Neuronal stem cell (in vitro differentiated cells): ENCODE measurements at regions not wholly inside any gene's neighbourhood (a gene's known extent, or its start where the extent isn't known, plus 50 kb on each side); places are given as distances from the start of the nearest gene placed in this dataset.

Experiments
- DNase-seq: peaks from one replicate; pipeline ENCODE4 v3.0.0-alpha.2; 2013; ENCODE audit warnings: low spot score
- H2AFZ ChIP-seq: one replicate; pipeline ENCODE4 v1.6.1; 2013; ENCODE audit warnings: mild to moderate bottlenecking, low read length, inconsistent platforms
- H2AK5ac ChIP-seq: 2 replicates; pipeline ENCODE4 v1.6.1; 2013; ENCODE audit warnings: low read depth, mild to moderate bottlenecking, inconsistent platforms, low read length, moderate library complexity, mixed read lengths
- H2BK120ac ChIP-seq: 2 replicates; pipeline ENCODE4 v1.6.1; 2013; ENCODE audit warnings: low read depth, mild to moderate bottlenecking, inconsistent platforms, low read length, moderate library complexity, mixed read lengths
- H2BK12ac ChIP-seq: one replicate; pipeline ENCODE4 v1.6.1; 2013; ENCODE audit warnings: low read length, inconsistent platforms
- H2BK15ac ChIP-seq: 2 replicates; pipeline ENCODE4 v1.6.1; 2013; ENCODE audit warnings: mild to moderate bottlenecking, low read length, inconsistent platforms, mixed read lengths
- H2BK5ac ChIP-seq: one replicate; pipeline ENCODE4 v1.6.1; 2013; ENCODE audit warnings: inconsistent platforms, mild to moderate bottlenecking, low read length, moderate library complexity
- H3K14ac ChIP-seq: one replicate; pipeline ENCODE4 v1.6.1; 2013; ENCODE audit warnings: low read length, inconsistent platforms
- H3K18ac ChIP-seq: 2 replicates; pipeline ENCODE4 v1.6.1; 2013; ENCODE audit warnings: low read length, inconsistent platforms
- H3K23ac ChIP-seq: 2 replicates; pipeline ENCODE4 v1.6.1; 2013; ENCODE audit warnings: low read depth, mild to moderate bottlenecking, mixed read lengths, low read length, inconsistent platforms; ENCODE audit not compliant: poor library complexity
- H3K27ac ChIP-seq: replicated peaks from 3 replicates; pipeline ENCODE4 v1.5.1; 2013; ENCODE audit warnings: low read length, inconsistent platforms
- H3K27me3 ChIP-seq, 3 experiments: 2 replicates each; pipeline ENCODE4 v1.6.1; 2013; ENCODE audit warnings: low read length in 3 of 3, mild to moderate bottlenecking in 2 of 3, inconsistent platforms in 1 of 3, low read depth in 1 of 3, mixed read lengths in 1 of 3, moderate library complexity in 1 of 3; ENCODE audit not compliant: control insufficient read depth in 3 of 3, insufficient read depth in 3 of 3
- H3K36me3 ChIP-seq, 2 donors: replicated peaks in 1 of 2; 2 replicates each; pipeline ENCODE4 v1.6.1; 2013; ENCODE audit warnings: low read length in 2 of 2; ENCODE audit not compliant: control insufficient read depth in 2 of 2, insufficient read depth in 2 of 2
- H3K4ac ChIP-seq: 2 replicates; pipeline ENCODE4 v1.6.1; 2013; ENCODE audit warnings: inconsistent platforms, mild to moderate bottlenecking, low read length, moderate library complexity
- H3K4me1 ChIP-seq, 2 donors: 1 replicate in 1 of 2; 2 replicates in 1 of 2; pipeline ENCODE4 v1.6.1; 2013; ENCODE audit warnings: low read length in 2 of 2, low read depth in 1 of 2; ENCODE audit not compliant: control insufficient read depth in 2 of 2, insufficient read depth in 1 of 2
- H3K4me2 ChIP-seq: one replicate; pipeline ENCODE4 v1.6.1; 2013; ENCODE audit warnings: mild to moderate bottlenecking, low read length, inconsistent platforms; ENCODE audit not compliant: insufficient read depth, poor library complexity, severe bottlenecking
- H3K4me3 ChIP-seq, 2 donors: 2 replicates each; pipeline ENCODE4 v1.5.1; 2013; ENCODE audit warnings: low read length in 2 of 2, mild to moderate bottlenecking in 2 of 2, inconsistent platforms in 1 of 2, moderate library complexity in 1 of 2
- H3K79me1 ChIP-seq: one replicate; pipeline ENCODE4 v1.6.1; 2013; ENCODE audit warnings: low read depth, mild to moderate bottlenecking, inconsistent platforms, low read length, moderate library complexity
- H3K9ac ChIP-seq: one replicate; pipeline ENCODE4 v1.6.1; 2013; ENCODE audit warnings: mild to moderate bottlenecking, low read depth, low read length, inconsistent platforms; ENCODE audit not compliant: poor library complexity
- H3K9me3 ChIP-seq, 2 donors: replicated peaks in 1 of 2; 2 replicates each; pipeline versions ENCODE3 to v1.6.1; 2013; ENCODE audit warnings: low read length in 2 of 2, mild to moderate bottlenecking in 2 of 2, inconsistent platforms in 1 of 2, low read depth in 1 of 2, mixed read lengths in 1 of 2, moderate library complexity in 1 of 2; ENCODE audit not compliant: control insufficient read depth in 2 of 2, insufficient read depth in 1 of 2
- H4K8ac ChIP-seq: one replicate; pipeline ENCODE4 v1.6.1; 2013; ENCODE audit warnings: low read depth, mild to moderate bottlenecking, inconsistent platforms, low read length, moderate library complexity
- H4K91ac ChIP-seq: one replicate; pipeline ENCODE4 v1.6.1; 2013; ENCODE audit warnings: low read length, low read depth, mild to moderate bottlenecking, inconsistent platforms; ENCODE audit not compliant: poor library complexity
- WGBS, 2 donors: extraction: QIAGEN DNeasy Blood & Tissue Kit; methylation state at CpG; one replicate each; pipeline ENCODE4 v1.1.7; 2013; ENCODE audit warnings: missing lambda C conversion rate in 2 of 2, mixed read lengths in 1 of 2; ENCODE audit not compliant: insufficient read length in 2 of 2, insufficient replicate concordance in 1 of 2; ENCODE audit errors: extremely low coverage in 2 of 2; 5-methylcytosine and 5-hydroxymethylcytosine counted together

DNA sequence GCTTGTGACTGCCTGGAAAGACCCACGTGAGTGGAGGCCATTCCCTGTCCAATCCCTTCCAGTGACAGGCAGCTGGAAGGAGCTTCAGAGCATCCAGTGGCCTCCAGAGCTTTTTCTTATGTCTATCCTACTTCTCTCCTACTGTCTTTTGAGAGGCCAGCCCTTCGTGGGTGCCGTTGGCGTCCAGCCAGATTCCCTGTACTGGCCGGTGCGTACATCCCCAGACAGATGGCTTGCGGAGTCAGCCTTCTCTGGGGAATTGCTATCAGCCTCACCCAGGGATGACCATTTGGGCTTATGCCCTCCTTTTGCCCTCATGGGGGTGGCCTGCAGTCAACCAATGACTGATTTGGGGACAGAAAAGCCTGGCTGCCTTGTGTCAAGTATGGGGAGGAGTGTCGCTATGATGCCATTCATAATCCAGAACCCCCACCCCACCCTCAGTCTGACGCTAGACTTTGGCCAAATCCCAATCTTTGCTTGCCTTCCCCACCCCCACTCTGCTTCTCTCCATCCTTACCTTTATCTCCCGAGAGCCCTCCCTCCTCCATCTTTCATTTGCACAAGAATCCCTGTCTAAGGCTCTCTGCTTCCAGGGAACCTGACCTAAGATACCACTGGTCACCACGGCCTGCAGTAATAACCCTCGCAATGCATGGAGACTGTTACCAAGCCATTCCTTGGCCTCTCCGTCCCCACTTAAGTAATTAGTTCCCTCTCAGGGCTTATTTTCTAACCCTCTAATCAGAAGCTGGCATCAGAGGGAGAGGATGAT, 150.3 kb upstream of the BCOR start:
- H2BK5ac ChIP-seq: no peak overlapping the region
- no peak overlapping the region for H4K8ac ChIP-seq
- H2AK5ac ChIP-seq: no peak overlapping the region
- no peak overlapping the region for H2BK15ac ChIP-seq
- no peak overlapping the region for H3K4ac ChIP-seq
- no peak for DNase-seq
- H2BK120ac ChIP-seq: no peak overlapping the region
- peaks cover 0 to 3% (median 0%) of the 10 kb centered on the region in 3 experiments for H3K27me3 ChIP-seq
- H3K18ac ChIP-seq: no peak overlapping the region
- no peaks in the 10 kb centered on the region for H3K79me1 ChIP-seq
- H2AFZ ChIP-seq: no peak overlapping the region
- H3K14ac ChIP-seq: no peak overlapping the region
- no peak overlapping the region for H2BK12ac ChIP-seq
- no peak overlapping the region for H3K4me3 ChIP-seq
- no peak overlapping the region for H3K27ac ChIP-seq
- H3K9me3 ChIP-seq: no peaks in the 10 kb centered on the region
- H3K23ac ChIP-seq: no peak overlapping the region
- no peak overlapping the region for H3K9ac ChIP-seq
- no peak overlapping the region for H3K4me2 ChIP-seq
- no peaks in the 10 kb centered on the region for H3K36me3 ChIP-seq
- H3K4me1 ChIP-seq: peaks cover 11 to 15% of the 10 kb centered on the region in 2 donors
- WGBS, 2 donors: no CpG with 5 or more reads among the region's 13 CpGs
- no peak overlapping the region for H4K91ac ChIP-seq

DNA sequence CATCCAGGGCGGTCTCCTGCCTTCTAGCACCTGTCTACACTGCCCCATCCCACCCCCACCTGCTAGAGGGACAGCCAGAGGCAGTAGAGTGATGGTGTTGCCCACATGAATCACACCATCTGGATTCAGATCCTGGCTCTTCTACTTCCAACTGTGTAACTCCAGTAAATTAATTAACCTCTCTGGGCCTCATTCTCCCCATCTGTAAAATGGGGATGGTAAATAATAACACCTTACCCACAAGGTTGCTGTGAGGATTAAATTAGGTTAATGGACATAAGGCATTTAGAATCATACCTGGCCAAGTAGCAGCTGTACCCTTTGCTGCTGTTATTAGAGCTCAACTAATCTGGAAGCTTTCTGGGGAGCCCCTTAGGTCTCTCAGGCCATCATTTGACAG, 149.6 kb upstream of the BCOR start:
- Histone ChIP-seq H2AK5ac (no peak overlapping the region), H3K4ac (no peak overlapping the region), H3K4me3 (no peak overlapping the region), H2BK12ac (no peak overlapping the region), H3K36me3 (no peaks in the 10 kb centered on the region), H3K9me3 (no peaks in the 10 kb centered on the region), H3K27me3 (peaks cover 0 to 3% (median 0%) of the 10 kb centered on the region in 3 experiments), H3K9ac (no peak overlapping the region), H3K4me2 (no peak overlapping the region), H3K23ac (no peak overlapping the region), H4K91ac (no peak overlapping the region), H2BK120ac (no peak overlapping the region), H4K8ac (no peak overlapping the region), H2AFZ (no peak overlapping the region), H3K79me1 (no peaks in the 10 kb centered on the region), H3K27ac (no peak overlapping the region), H3K18ac (no peak overlapping the region), H3K4me1 (peaks cover 12 to 15% of the 10 kb centered on the region in 2 donors), H3K14ac (no peak overlapping the region), H2BK5ac (no peak overlapping the region), H2BK15ac (no peak overlapping the region)
- no CpG with 5 or more reads among the region's 1 CpG for WGBS, 2 donors
- no peak for DNase-seq

DNA sequence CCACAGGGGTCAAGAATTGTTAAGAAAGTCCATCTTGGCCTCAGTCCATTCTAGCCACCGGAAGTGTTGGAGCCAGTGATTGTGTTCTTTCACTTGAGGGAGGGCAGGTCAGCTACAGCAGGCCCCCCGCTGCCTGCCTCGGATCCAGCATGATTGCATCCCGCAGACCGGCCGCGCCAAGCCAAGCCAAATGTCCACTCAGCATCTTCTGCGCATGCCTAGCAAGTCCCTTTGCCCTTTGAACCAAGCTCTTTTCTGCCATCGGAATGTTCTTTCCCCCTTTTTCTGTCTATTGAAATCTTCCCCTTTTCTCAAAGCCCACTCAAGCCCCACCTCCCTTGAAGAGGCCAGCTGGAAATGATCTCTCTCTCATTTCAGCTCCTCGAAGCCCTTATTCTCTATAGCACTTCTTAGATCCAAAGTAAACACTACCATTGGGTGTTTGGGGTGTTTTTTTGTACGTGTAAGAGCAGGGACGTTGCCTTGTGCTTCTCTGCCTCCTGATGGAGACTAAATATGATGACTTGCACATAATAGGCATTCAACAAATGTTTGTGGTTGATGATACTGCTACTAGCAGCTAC, 147.8 kb upstream of the BCOR start:
- no peak overlapping the region for H3K4me2 ChIP-seq
- no peaks in the 10 kb centered on the region for H3K79me1 ChIP-seq
- H2AK5ac ChIP-seq: no peak overlapping the region
- H2BK120ac ChIP-seq: no peak overlapping the region
- no peak overlapping the region for H3K9ac ChIP-seq
- H3K27me3 ChIP-seq: peaks cover 0 to 3% (median 0%) of the 10 kb centered on the region in 3 experiments
- no peak overlapping the region for H3K4ac ChIP-seq
- peak overlapping the region; percentile 39 for H2AFZ ChIP-seq
- H3K36me3 ChIP-seq: no peaks in the 10 kb centered on the region
- H2BK5ac ChIP-seq: no peak overlapping the region
- no peak overlapping the region for H3K14ac ChIP-seq
- H3K4me1 ChIP-seq: peaks cover 12 to 15% of the 10 kb centered on the region in 2 donors
- no peak overlapping the region for H3K23ac ChIP-seq
- no CpG with 5 or more reads among the region's 12 CpGs for WGBS, 2 donors
- peak overlapping the region in 1 of 2 donors; percentile 0 for H3K4me3 ChIP-seq
- H2BK12ac ChIP-seq: no peak overlapping the region
- H4K8ac ChIP-seq: no peak overlapping the region
- H4K91ac ChIP-seq: no peak overlapping the region
- H3K27ac ChIP-seq: no peak overlapping the region
- H2BK15ac ChIP-seq: no peak overlapping the region
- H3K18ac ChIP-seq: no peak overlapping the region
- H3K9me3 ChIP-seq: no peaks in the 10 kb centered on the region
- no peak for DNase-seq

DNA sequence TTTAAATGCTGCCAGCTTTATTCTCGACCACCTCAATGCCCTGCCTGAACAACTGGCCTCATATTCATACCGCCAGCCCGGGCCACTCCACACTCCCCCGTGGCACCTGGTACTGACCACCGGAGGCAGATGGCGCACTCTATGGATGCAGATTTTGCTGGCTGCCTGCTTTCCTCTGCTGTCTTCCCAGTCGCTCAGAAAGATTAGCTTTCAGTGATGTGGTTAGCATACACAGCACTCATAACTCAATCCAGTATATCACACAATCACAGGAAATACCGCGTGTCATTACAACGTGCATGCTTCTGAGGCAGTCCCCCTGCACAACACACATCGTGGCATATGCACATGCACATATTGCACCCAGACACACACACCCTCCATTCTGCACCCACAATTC, 147.2 kb upstream of the BCOR start:
- Histone ChIP-seq H3K27ac (no peak overlapping the region), H2AK5ac (no peak overlapping the region), H3K4me2 (no peak overlapping the region), H2BK15ac (no peak overlapping the region), H3K4me3 (no peak overlapping the region), H4K8ac (no peak overlapping the region), H2AFZ (peak overlapping the region; percentile 39), H4K91ac (no peak overlapping the region), H3K18ac (no peak overlapping the region), H3K27me3 (peaks cover 0 to 3% (median 0%) of the 10 kb centered on the region in 3 experiments), H3K9ac (peak overlapping the region; percentile 55), H3K79me1 (no peaks in the 10 kb centered on the region), H3K4me1 (peaks cover 12 to 15% of the 10 kb centered on the region in 2 donors), H2BK120ac (no peak overlapping the region), H3K36me3 (no peaks in the 10 kb centered on the region), H3K14ac (no peak overlapping the region), H3K4ac (no peak overlapping the region), H2BK5ac (no peak overlapping the region), H3K23ac (no peak overlapping the region), H3K9me3 (no peaks in the 10 kb centered on the region), H2BK12ac (peak overlapping the region; percentile 87)
- WGBS, 2 donors: no CpG with 5 or more reads among the region's 11 CpGs
- no peak for DNase-seq
